Ishikawa (cell line): ENCODE measurements at regions not wholly inside any gene's neighbourhood (a gene's known extent, or its start where the extent isn't known, plus 50 kb on each side); places are given as distances from the start of the nearest gene placed in this dataset.

Source experiments
- CEBPB ChIP-seq: IDR thresholded peaks from 2 replicates; pipeline ENCODE4 v1.6.1; 2012
- CREB1 ChIP-seq: IDR thresholded peaks from 2 replicates; pipeline ENCODE4 v1.6.1; 2012; ENCODE audit warnings: low read depth
- EGR1 ChIP-seq: IDR thresholded peaks from 2 replicates; pipeline ENCODE4 v1.6.1; 2012
- EP300 ChIP-seq: IDR thresholded peaks from 2 replicates; pipeline ENCODE4 v1.6.1; 2012; ENCODE audit warnings: borderline replicate concordance
- FOXM1 ChIP-seq: IDR thresholded peaks from 2 replicates; pipeline ENCODE4 v1.6.1; 2012; ENCODE audit warnings: low read depth, borderline replicate concordance
- NFIC ChIP-seq: IDR thresholded peaks from 2 replicates; pipeline ENCODE4 v1.6.1; 2012
- RAD21 ChIP-seq: IDR thresholded peaks from 2 replicates; pipeline ENCODE4 v1.6.1; 2012; ENCODE audit warnings: low read depth
- TAF1 ChIP-seq: IDR thresholded peaks from 2 replicates; pipeline ENCODE4 v1.6.1; 2012; ENCODE audit warnings: low read depth, mild to moderate bottlenecking
- TCF12 ChIP-seq: IDR thresholded peaks from 2 replicates; pipeline ENCODE4 v1.6.1; 2012; ENCODE audit warnings: low read depth
- TEAD4 ChIP-seq: IDR thresholded peaks from 2 replicates; pipeline ENCODE4 v1.6.1; 2012
- YY1 ChIP-seq: IDR thresholded peaks from 2 replicates; pipeline ENCODE4 v1.6.1; 2012; ENCODE audit warnings: low read depth
- ZBTB7A ChIP-seq: IDR thresholded peaks from 2 replicates; pipeline ENCODE4 v1.6.1; 2012; ENCODE audit warnings: low read depth
- TF ChIP-seq, protein P1 (sequence below): IDR thresholded peaks from 2 replicates; pipeline ENCODE4 v1.6.1; 2012
- TF ChIP-seq, protein P2 (sequence below): IDR thresholded peaks from 2 replicates; pipeline ENCODE4 v1.6.1; 2012
- TF ChIP-seq, protein P3 (sequence below): IDR thresholded peaks from 2 replicates; pipeline ENCODE4 v1.6.1; 2012; ENCODE audit warnings: low read depth, mild to moderate bottlenecking

DNA sequence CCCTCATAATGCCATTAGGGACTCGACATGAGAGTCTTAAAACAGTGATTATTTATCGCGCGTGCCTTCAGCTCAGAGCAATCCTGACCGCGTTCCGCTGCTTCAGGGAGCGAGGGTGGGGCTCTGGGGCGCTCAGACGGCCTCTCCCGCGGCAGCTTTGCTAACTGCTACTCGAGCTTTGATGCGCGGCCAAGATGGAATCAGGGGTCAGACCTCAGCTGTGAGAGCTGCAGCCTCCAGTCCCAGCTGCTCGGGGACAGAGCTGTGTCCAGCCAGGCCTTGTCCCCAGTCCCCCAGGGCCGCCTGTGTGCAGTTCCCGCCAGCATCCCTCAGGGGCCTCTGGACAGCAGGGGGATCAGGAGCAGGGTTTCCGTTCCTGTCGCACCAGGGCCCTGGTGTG lies 104.6 kb upstream of the TTC34 start:
- no peak for TF ChIP-seq FOXM1
- no peak for TF ChIP-seq YY1
- TF ChIP-seq, protein P1, sequence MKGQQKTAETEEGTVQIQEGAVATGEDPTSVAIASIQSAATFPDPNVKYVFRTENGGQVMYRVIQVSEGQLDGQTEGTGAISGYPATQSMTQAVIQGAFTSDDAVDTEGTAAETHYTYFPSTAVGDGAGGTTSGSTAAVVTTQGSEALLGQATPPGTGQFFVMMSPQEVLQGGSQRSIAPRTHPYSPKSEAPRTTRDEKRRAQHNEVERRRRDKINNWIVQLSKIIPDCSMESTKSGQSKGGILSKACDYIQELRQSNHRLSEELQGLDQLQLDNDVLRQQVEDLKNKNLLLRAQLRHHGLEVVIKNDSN = no peak
- TF ChIP-seq TCF12 = no peak

DNA sequence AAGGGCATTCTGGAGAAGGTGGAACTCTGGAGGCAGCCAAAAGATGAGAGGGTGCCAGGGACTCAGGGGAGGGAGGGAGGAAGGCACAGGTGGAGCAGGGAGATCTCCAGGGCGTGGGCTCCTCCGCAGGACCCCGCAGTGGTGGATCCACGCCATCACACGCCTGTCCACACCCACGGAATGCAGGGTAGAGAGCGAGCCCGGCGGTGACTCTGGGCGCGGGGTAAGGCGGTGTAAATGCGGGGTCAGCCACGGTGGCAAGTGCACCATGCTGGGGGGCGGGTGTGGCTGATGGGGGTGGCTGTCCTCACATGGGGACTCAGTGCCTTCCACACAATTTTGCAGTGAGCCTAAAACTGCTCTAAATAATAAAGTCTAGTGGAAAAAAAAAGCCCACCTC lies 105.1 kb upstream of the TTC34 start:
- TF ChIP-seq ZBTB7A = no peak
- TF ChIP-seq, protein P2, sequence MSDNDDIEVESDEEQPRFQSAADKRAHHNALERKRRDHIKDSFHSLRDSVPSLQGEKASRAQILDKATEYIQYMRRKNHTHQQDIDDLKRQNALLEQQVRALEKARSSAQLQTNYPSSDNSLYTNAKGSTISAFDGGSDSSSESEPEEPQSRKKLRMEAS = no peak
- no peak for TF ChIP-seq TCF12
- no peak for TF ChIP-seq YY1
- no peak for TF ChIP-seq FOXM1
- TF ChIP-seq CEBPB = no peak
- no peak for TF ChIP-seq CREB1

DNA sequence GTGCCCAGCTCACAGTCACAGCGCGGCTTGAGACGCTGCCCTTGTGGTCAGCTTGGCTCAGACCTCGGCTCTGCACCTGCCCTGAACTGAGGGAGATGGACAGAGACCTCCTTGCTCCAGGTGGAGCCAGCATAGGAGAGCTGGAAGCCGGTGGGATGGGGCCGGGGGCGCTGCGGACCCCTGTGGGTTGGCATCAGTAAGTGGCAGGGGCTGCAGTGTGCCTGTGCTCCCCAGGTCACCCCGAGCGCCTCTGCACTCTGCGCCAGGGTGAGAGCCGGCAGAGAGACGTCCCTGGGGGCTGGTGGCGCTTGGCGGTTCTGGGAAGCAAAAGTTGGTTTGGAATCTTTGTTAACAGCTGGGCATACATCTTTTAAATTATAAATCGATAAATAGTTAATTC lies 105.6 kb upstream of the TTC34 start:
- TF ChIP-seq TAF1 = no peak
- TF ChIP-seq EGR1 = no peak
- no peak for TF ChIP-seq EP300
- TF ChIP-seq NFIC = no peak
- TF ChIP-seq CREB1 = no peak
- TF ChIP-seq, protein P3, sequence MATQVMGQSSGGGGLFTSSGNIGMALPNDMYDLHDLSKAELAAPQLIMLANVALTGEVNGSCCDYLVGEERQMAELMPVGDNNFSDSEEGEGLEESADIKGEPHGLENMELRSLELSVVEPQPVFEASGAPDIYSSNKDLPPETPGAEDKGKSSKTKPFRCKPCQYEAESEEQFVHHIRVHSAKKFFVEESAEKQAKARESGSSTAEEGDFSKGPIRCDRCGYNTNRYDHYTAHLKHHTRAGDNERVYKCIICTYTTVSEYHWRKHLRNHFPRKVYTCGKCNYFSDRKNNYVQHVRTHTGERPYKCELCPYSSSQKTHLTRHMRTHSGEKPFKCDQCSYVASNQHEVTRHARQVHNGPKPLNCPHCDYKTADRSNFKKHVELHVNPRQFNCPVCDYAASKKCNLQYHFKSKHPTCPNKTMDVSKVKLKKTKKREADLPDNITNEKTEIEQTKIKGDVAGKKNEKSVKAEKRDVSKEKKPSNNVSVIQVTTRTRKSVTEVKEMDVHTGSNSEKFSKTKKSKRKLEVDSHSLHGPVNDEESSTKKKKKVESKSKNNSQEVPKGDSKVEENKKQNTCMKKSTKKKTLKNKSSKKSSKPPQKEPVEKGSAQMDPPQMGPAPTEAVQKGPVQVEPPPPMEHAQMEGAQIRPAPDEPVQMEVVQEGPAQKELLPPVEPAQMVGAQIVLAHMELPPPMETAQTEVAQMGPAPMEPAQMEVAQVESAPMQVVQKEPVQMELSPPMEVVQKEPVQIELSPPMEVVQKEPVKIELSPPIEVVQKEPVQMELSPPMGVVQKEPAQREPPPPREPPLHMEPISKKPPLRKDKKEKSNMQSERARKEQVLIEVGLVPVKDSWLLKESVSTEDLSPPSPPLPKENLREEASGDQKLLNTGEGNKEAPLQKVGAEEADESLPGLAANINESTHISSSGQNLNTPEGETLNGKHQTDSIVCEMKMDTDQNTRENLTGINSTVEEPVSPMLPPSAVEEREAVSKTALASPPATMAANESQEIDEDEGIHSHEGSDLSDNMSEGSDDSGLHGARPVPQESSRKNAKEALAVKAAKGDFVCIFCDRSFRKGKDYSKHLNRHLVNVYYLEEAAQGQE = no peak
- TF ChIP-seq ZBTB7A = no peak
- TF ChIP-seq TCF12 = no peak
- TF ChIP-seq YY1 = no peak
- TF ChIP-seq, protein P2 = no peak
- no peak for TF ChIP-seq CEBPB
- TF ChIP-seq, protein P1 = no peak
- TF ChIP-seq FOXM1 = no peak
- TF ChIP-seq TEAD4 = no peak

DNA sequence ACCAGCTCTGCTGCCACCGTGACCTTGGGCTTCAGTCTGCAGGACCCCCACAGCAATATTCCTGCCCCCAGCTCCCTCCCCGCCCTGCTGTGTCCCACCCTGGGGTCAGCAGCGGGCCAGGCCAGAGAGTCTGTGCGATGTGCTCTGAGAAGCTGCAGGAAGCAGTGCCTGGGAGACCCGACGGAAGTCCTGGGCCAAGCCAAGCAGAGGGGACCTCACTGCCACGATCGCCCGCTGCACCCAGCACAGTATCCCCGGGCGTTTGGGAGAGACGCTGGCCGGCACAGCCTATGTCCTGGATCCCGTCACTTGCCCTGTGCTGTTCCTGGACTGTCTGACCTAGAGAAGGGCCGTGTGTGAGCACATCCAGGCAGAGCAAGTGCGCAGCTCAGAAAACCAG lies 106.6 kb upstream of the TTC34 start:
- TF ChIP-seq, protein P2 = no peak
- TF ChIP-seq EGR1 (no peak), RAD21 (no peak), FOXM1 (no peak), EP300 (no peak), ZBTB7A (no peak), TAF1 (no peak), NFIC (no peak), CEBPB (no peak), TEAD4 (no peak), YY1 (no peak), TCF12 (no peak)
- TF ChIP-seq, protein P3 = no peak
- TF ChIP-seq, protein P1 = no peak

DNA sequence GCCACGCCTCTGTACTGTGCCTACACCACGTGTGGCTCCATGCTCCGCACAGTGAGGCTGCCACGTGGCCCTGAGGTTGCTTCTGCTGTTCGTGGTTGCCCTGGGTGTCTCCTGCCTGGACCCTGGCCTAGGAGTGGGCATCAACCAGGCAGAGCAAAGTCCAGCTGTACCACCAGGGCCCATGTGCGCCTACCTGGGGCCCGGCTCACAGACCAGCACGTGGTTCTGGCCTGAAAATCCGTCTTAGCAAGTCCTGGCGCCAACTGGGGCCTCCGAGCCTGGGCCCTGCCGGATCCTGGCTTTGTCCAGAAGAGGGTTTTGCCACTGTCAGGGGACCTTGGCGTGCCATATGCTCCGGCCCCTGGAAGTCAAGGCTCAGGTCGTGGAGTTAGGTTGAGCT lies 107.1 kb upstream of the TTC34 start:
- TF ChIP-seq FOXM1 = no peak
- no peak for TF ChIP-seq TAF1
- TF ChIP-seq NFIC = no peak
- TF ChIP-seq, protein P1 = no peak
- TF ChIP-seq, protein P3 = no peak
